Astrocyte of the cerebellum (primary cell): ENCODE measurements at regions not wholly inside any gene's neighbourhood (a gene's known extent, or its start where the extent isn't known, plus 50 kb on each side); places are given as distances from the start of the nearest gene placed in this dataset.

Source experiments
- DNase-seq: peaks from one replicate; pipeline ENCODE4 v3.0.0-alpha.2; 2011; ENCODE audit warnings: low read depth
- H3K4me3 ChIP-seq: 2 replicates; pipeline ENCODE4 v1.5.1; 2011; ENCODE audit warnings: mild to moderate bottlenecking, low read depth, low read length, moderate library complexity
- in situ Hi-C: cut with HindIII; loops from 2 replicates; pipeline ENCODE4 v1.10.0; 2017; ENCODE audit warnings: low sequenced_read_pairs
- TF ChIP-seq, protein P1 (sequence below): IDR thresholded peaks from 2 replicates; pipeline ENCODE4 v1.5.1; 2012; ENCODE audit warnings: low read length, low read depth, moderate library complexity, mild to moderate bottlenecking; ENCODE audit errors: missing control alignments

DNA sequence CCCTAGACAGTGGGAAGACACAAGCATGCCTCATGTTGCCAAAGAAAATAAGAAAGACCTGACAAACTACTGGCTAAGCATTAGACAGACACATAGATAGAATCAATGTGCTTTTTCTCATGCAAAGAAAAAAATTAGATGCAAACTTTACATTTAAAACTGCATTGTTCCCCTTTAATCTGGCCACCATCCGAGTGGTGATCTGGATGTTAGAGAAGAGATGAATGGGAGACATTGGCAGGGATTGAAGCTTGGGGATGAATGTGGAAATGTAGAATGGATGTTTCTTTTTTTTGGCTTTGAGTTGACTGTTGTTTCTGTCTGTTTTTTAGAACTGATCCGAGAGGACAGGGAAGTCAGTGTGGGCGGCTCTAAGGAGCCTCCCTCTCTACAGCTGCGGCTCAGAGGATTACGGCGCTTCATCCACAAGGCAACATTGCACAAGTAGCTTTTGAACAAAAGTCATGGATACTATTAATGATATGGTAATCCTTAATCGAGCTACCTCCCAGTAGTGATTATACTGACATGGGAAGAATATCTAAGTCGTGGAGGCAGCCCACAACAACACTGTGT lies 53.0 kb downstream of the HELT start:
- TF ChIP-seq, protein P1, sequence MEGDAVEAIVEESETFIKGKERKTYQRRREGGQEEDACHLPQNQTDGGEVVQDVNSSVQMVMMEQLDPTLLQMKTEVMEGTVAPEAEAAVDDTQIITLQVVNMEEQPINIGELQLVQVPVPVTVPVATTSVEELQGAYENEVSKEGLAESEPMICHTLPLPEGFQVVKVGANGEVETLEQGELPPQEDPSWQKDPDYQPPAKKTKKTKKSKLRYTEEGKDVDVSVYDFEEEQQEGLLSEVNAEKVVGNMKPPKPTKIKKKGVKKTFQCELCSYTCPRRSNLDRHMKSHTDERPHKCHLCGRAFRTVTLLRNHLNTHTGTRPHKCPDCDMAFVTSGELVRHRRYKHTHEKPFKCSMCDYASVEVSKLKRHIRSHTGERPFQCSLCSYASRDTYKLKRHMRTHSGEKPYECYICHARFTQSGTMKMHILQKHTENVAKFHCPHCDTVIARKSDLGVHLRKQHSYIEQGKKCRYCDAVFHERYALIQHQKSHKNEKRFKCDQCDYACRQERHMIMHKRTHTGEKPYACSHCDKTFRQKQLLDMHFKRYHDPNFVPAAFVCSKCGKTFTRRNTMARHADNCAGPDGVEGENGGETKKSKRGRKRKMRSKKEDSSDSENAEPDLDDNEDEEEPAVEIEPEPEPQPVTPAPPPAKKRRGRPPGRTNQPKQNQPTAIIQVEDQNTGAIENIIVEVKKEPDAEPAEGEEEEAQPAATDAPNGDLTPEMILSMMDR, result no peak
- DNase-seq, result no peak
- in situ Hi-C loops, result loop anchor here (5.0 kb wide), 1 partner anchor 76 kb away; no protein-coding TSS in a partner anchor
- no peak overlapping the region for H3K4me3 ChIP-seq

DNA sequence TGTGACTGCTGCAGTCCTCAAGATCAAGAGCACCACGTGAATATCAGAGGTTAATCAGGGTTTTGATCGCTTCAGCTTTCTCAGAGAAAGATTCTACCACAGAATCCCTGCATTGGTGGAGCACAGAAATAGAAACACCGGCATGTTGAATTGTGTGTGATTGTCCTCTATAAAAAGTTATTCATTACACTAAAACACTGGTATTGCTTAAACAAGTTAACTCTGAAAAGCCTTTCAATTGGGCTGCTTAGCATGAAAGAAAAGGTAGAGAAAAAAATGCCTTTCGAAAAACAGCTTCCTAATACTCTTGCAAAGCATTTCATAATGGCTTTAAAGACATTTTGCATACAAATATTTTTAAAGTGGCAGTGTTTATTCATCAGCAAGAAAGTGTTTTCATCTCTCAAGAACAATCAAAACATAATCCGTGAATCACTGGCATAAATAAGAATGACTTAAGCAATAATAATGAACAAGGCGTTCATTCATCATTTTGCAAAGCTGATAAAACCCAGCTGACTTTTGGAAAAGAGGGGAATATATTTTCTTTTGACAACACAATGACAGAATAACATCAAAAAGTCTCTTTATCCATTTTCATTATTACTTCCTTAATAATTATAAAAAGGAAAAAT lies 61.1 kb downstream of the HELT start:
- in situ Hi-C loops, result no loop called here
- TF ChIP-seq, protein P1, result no peak
- no peak for DNase-seq

DNA sequence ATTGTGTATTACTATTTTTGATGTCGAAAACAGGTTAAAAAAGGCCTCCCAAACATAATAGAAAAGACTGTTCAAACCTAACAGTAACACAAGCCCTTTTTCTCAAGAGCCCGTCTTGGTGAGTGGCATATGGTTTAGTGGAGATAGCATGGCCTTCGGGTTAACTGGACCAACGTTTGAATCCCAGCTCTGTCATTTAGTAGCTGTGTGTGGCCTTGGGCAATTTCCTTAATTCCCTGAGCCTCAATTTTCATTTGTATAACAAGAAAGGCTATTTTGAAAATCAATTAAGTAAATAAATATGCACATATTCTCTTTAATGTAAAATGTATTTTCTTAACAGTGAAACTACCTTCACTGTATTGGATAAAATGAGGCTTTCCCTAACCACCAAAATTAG lies 62.3 kb downstream of the HELT start:
- no peak for DNase-seq
- TF ChIP-seq, protein P1, result no peak

More for the DNA sequence above, 61.1 kb downstream of the HELT start:
- H3K4me3 ChIP-seq, result no peak overlapping the region

DNA sequence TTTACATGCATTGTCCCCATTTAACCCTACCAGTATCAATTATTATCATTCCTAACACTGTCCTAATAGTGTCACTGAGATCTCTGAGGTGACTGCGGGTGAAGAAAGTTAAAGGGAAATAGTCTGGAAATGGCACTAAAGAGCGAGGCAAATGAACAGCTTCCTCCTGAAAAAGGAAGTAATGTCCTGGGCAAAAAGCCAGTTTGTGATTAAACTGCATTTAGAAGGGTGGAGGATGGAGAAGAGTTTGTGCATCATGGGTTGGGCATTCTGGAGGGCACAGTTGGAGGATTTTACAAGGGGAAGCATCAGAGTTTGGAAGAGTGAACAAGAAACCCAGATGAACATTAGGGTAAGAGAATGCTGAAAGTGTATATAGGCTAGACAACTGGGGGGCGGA lies 60.5 kb upstream of the SLC25A4 start:
- TF ChIP-seq, protein P1, result no peak
- in situ Hi-C loops, result no loop called here
- H3K4me3 ChIP-seq, result no peak overlapping the region
- no peak for DNase-seq

More for the DNA sequence above, 62.3 kb downstream of the HELT start:
- in situ Hi-C loops, result no loop called here
- H3K4me3 ChIP-seq, result no peak overlapping the region

DNA sequence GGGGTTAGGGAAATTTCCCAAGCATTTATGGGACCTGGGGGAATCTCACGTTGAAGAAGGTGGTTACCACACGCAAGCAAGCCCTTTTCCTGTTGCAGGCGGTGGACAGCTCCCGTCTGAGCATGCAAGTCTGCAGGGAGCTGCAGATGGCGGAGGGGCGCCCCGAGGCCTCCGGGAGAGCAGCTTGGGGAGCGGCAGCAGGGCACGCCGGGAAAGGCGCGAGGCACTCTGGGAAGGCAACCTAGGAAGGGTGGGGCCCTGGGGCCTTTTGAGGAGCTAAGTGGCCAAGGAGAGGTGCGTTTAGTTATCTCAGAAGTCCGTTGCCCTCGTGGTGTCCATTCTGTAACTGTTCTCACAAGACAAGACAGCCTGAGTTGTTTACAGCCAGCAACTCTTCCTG lies 57.0 kb upstream of the SLC25A4 start:
- no peak overlapping the region for H3K4me3 ChIP-seq
- in situ Hi-C loops, result no loop called here
- TF ChIP-seq, protein P1, result no peak
- DNase-seq, result no peak

DNA sequence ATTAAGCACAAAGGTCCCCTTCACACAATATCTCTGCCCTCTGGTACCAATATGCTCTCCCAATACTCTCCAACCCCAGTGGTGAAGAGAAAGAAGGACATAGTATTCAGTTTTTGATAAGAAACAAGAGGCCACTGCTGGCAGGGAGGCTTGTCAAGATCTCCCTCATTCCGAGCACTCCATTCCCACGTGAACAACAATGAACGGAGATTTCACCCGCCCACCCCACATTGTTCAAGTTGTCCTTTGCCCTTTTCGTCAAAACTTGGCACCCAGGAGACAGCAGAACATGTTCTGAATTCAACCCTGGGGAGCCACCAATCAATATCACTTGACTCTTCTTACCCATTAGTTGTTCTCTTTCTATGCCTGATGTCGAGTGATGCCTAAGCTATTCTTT lies 54.2 kb upstream of the SLC25A4 start:
- no peak overlapping the region for H3K4me3 ChIP-seq
- DNase-seq, result no peak
- in situ Hi-C loops, result no loop called here
- TF ChIP-seq, protein P1, result no peak

DNA sequence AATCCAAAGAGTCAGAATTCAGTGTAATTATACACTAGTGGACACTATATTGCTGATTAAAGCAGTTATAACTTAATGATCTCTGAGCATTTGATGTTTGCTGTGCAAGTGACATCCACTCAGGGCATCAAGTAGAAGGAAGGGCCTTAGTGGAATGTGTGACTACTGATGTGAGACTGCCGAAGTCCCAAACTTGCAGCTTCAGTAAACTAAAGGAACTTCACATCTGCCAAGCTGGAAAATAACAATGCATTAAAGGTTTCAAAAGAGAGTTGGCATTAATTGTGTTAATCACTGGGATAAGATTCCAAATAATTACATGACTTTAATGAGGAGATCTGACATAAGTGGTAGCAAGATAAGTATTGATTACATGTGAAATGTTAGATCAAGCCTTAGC lies 52.5 kb upstream of the SLC25A4 start:
- in situ Hi-C loops, result no loop called here
- TF ChIP-seq, protein P1, result no peak
- DNase-seq, result no peak
- H3K4me3 ChIP-seq, result no peak overlapping the region
